GM12874 (cell line): ENCODE measurements at regions not wholly inside any gene's neighbourhood (a gene's known extent, or its start where the extent isn't known, plus 50 kb on each side); places are given as distances from the start of the nearest gene placed in this dataset.

Source experiments
- TF ChIP-seq, protein P1 (sequence below): IDR thresholded peaks from 2 replicates; pipeline ENCODE4 v1.5.1; 2011; ENCODE audit warnings: low read depth, mild to moderate bottlenecking, control low read depth, low read length, moderate library complexity; ENCODE audit not compliant: insufficient read depth

DNA sequence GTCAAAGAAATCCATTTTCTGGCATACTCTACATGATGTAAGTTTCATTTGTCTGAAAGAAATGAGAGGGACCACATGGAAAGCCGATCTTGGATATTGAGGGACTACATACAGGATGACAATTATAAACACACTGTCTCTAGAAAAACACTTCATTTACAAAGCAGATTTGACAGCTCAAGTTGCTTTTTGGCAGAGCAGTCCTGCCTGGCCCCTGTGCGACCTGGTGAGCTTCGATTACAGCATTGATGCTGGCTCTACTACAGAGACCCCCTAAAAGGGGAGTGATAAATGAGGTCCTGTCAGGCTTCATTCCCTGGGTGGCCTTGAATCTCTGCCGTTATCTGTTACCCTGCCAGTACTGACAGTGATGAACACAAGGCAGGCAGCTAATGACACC is 215.2 kb upstream of the NOCT start:
- TF ChIP-seq, protein P1, sequence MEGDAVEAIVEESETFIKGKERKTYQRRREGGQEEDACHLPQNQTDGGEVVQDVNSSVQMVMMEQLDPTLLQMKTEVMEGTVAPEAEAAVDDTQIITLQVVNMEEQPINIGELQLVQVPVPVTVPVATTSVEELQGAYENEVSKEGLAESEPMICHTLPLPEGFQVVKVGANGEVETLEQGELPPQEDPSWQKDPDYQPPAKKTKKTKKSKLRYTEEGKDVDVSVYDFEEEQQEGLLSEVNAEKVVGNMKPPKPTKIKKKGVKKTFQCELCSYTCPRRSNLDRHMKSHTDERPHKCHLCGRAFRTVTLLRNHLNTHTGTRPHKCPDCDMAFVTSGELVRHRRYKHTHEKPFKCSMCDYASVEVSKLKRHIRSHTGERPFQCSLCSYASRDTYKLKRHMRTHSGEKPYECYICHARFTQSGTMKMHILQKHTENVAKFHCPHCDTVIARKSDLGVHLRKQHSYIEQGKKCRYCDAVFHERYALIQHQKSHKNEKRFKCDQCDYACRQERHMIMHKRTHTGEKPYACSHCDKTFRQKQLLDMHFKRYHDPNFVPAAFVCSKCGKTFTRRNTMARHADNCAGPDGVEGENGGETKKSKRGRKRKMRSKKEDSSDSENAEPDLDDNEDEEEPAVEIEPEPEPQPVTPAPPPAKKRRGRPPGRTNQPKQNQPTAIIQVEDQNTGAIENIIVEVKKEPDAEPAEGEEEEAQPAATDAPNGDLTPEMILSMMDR = no peak

DNA sequence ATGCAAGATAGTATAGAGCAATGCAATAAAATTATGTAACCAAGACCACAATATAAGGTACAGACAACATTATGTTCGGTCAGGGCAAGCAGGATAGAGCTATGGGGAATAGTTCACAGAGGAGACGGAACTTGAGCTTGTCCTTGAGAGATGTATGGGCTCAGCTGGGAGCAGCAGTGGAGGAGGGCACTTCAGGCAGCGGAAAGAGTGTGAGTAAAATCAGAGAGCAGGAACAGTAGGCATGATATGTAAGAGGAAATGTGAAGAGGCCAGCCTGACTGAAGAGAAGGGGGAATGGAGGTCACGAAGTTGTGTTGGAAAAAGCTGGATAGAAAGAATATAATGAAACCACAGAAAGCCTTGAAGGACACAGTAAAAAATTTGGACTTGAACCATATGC is 217.2 kb upstream of the NOCT start:
- TF ChIP-seq, protein P1 = no peak

DNA sequence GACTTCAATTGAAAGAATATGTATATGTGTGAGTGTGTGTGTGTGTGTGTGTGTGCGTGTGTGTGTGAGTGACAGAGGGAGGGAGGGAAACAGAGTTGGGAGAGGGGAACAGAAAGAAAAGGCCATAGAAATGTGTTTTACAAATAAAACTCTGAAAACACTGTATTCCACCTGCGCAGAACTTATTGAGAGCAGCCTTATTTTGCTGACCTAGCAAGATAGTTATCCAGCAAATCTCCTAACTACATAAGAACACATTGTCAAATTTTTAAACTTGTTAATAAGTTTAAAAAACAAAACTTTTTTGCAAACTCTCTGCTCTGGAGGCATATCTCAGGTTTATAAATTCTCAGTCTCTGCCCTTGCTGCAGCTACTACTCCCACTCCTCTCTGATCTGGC is 217.9 kb upstream of the NOCT start:
- TF ChIP-seq, protein P1 = no peak

DNA sequence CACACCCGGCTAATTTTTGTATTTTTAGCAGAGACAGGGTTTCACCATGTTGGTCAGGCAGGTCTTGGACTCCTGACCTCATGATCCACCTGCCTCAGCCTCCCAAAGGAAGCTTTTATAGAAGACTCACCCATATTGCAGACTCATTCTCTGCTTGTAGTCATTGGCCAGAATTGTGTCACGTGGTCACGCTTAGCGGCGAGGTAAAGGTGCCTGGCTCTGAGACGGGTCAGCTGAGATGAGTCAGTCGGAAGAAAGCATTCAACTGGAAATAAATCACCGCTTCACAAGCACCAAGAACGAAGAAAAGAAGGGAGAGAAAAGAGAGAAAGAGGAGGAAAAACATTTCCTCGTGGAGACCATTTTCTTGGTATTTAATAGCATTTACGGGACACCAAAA is 218.8 kb upstream of the NOCT start:
- TF ChIP-seq, protein P1 = no peak

DNA sequence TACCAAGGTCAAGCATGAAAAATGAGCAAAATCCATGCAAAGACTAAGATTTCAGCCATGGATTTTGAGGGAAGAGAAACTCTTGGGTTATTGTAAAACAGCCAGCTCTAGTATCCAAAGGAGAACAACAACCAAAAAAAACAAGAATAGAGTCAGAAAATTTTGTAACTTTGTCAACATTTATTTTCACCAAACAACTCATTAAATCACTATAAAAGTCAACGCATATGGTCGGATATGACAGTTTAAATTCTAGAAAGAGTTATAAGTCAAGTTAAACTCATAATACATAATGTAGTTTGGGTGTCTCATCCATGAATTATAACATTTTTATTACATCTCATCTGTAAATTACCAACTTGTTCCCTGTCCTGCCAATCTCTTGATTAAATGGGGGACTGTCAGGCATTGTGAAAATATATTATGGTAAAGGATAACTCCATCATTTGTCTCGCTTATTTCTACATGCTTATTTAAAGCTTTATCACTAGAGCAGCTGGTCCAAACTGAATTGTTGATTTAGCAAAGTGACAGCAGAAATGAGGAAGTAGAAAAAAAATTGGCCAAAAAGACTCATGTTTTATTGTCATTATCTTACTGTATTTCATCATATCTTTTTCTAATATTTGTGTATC is 224.8 kb upstream of the NOCT start:
- TF ChIP-seq, protein P1 = no peak

DNA sequence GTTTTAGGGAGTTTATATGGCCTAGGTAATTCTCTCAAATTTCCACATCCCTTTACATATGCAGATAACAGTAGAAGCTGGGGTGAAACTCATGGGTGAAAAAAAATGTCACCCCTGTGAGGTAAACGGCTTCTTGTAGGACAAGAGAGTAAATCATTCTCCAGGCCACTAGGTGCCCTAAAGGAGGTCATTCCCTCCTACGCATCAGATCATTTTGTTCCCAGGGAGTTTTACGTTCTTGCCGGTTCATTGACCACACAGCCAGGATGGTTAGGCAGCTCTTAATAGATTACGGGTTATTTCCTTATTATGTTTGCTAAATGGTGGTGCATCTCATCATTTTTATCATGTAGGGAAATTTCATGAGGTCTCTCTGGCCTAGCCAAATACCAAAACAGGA is 225.8 kb upstream of the NOCT start:
- TF ChIP-seq, protein P1 = no peak

DNA sequence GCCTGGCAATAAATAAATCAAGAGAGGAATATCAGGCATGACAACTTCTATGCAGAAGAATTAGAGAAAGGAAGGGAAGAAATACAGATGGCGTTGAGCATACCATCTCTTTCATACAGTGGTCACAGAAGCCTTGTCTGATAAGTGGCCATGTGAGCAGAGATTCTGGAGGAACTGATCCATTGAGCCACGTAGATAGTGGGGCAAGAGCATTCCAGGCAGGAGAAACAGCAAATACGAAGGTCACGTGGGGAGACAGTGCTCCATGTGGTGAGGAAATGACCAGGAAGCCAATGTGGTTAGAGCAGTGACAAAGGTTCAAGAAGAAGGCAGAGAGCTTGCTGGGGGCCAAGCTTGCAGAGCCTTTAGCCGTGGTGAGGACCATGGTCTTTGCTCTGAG is 226.7 kb upstream of the NOCT start:
- TF ChIP-seq, protein P1 = no peak
